Astrocyte of the cerebellum (primary cell): ENCODE measurements at regions not wholly inside any gene's neighbourhood (a gene's known extent, or its start where the extent isn't known, plus 50 kb on each side); places are given as distances from the start of the nearest gene placed in this dataset.

Source experiments
- DNase-seq: peaks from one replicate; pipeline ENCODE4 v3.0.0-alpha.2; 2011; ENCODE audit warnings: low read depth
- H3K4me3 ChIP-seq: 2 replicates; pipeline ENCODE4 v1.5.1; 2011; ENCODE audit warnings: mild to moderate bottlenecking, low read depth, low read length, moderate library complexity
- in situ Hi-C: cut with HindIII; loops from 2 replicates; pipeline ENCODE4 v1.10.0; 2017; ENCODE audit warnings: low sequenced_read_pairs
- TF ChIP-seq, protein P1 (sequence below): IDR thresholded peaks from 2 replicates; pipeline ENCODE4 v1.5.1; 2012; ENCODE audit warnings: low read length, low read depth, moderate library complexity, mild to moderate bottlenecking; ENCODE audit errors: missing control alignments

DNA sequence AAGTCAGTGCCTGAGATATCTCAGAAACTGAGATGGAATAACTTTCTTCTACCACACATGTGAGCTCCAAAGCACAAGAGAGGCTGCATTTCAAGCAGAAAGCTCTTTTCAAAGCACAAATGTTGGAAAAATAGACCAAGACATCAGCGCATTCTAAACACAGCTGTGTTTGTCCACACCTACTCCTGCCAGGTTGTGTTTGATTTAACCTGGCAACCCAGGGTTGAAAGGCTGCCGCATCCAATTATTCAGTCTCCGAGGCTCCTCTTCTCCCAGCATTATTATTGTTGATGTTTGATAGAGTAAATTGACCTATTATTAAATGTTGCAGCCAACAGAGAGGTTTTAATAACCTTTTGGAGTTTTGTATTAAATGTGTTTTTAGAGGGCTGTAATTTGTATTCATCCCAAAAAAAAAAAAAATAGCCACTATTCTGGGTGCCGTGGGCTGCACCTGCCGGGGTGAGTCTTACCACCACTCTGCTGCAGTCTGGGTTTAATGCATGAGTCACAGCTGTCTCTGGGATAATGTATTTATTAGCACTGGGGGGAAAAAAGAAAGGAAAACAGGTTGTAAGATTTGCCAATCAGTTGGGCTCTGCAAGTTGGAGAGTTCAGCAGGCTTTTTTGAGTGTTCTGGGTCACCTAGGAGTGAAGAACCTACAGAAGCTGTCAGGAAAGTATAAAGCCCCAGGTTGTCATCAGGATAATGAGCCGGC lies 105.2 kb upstream of the NOCT start:
- no peak overlapping the region for H3K4me3 ChIP-seq
- TF ChIP-seq, protein P1, sequence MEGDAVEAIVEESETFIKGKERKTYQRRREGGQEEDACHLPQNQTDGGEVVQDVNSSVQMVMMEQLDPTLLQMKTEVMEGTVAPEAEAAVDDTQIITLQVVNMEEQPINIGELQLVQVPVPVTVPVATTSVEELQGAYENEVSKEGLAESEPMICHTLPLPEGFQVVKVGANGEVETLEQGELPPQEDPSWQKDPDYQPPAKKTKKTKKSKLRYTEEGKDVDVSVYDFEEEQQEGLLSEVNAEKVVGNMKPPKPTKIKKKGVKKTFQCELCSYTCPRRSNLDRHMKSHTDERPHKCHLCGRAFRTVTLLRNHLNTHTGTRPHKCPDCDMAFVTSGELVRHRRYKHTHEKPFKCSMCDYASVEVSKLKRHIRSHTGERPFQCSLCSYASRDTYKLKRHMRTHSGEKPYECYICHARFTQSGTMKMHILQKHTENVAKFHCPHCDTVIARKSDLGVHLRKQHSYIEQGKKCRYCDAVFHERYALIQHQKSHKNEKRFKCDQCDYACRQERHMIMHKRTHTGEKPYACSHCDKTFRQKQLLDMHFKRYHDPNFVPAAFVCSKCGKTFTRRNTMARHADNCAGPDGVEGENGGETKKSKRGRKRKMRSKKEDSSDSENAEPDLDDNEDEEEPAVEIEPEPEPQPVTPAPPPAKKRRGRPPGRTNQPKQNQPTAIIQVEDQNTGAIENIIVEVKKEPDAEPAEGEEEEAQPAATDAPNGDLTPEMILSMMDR: no peak
- in situ Hi-C loops: loop anchor here (25.0 kb wide), 1 partner anchor 223 kb away; no protein-coding TSS in a partner anchor
- no peak for DNase-seq

- in situ Hi-C loops: loop anchor here (25.0 kb wide), 1 partner anchor 222 kb away; no protein-coding TSS in a partner anchor
- TF ChIP-seq, protein P1: no peak
- DNase-seq: no peak
- no peak overlapping the region for H3K4me3 ChIP-seq
Observed at GRCh38 chr4:138909587-138909986, 106.0 kb upstream of the NOCT start.

DNA sequence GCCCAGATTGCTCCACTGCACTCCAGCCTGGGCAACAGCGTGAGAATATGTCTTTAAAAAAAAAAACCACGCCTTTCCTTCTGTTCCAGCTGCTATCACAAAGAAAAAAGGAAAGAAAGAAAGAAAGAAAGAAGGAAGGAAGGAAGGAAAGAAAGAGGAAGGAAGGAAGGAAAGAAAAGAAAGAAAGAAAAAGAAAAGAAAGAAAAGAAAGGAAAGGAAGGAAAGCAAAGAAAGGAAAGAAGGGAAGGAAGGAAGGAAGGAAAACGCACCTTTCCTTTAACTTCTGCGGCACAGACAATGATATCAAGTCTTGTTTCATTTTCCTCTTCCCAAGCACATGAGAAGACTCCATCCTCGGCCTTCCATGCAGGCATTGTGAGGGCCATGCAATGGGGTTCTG lies 107.4 kb upstream of the NOCT start:
- no peak for DNase-seq
- TF ChIP-seq, protein P1: no peak
- H3K4me3 ChIP-seq: no peak overlapping the region
- in situ Hi-C loops: loop anchor here (25.0 kb wide), 1 partner anchor 221 kb away; no protein-coding TSS in a partner anchor

- TF ChIP-seq, protein P1: no peak
- in situ Hi-C loops: loop anchor here (25.0 kb wide), 1 partner anchor 220 kb away; no protein-coding TSS in a partner anchor
- no peak overlapping the region for H3K4me3 ChIP-seq
- no peak for DNase-seq
Observed at GRCh38 chr4:138907174-138907573, 108.4 kb upstream of the NOCT start.

GRCh38 chr4:138904793-138905192 lies 110.8 kb upstream of the NOCT start:
- TF ChIP-seq, protein P1: no peak
- in situ Hi-C loops: loop anchor here (25.0 kb wide), 1 partner anchor 217 kb away; no protein-coding TSS in a partner anchor
- no peak for DNase-seq

DNA sequence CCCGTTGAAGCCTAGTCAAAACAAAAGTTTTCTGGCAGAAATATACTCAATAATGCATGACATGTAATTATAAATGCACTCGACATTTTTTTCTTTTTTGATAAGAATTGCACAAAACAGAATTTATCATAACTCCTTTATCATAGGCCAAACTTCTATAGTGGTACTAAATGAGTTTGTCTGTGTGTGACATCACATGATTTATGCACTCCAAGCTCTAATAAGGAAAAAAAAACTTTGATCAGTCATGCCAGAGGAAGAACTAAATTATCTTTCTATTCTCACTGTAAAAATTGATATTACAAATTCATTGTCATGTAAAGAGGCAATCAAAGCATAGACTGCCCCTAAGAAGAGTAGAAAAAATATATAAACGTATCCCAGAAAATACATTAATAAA lies 112.4 kb upstream of the NOCT start:
- TF ChIP-seq, protein P1: no peak
- in situ Hi-C loops: loop anchor here (25.0 kb wide), 1 partner anchor 216 kb away; no protein-coding TSS in a partner anchor
- DNase-seq: no peak
- no peak overlapping the region for H3K4me3 ChIP-seq

More at GRCh38 chr4:138904793-138905192, 110.8 kb upstream of the NOCT start:
- H3K4me3 ChIP-seq: no peak overlapping the region
